DOHH2 (cell line): ENCODE measurements at regions not wholly inside any gene's neighbourhood (a gene's known extent, or its start where the extent isn't known, plus 50 kb on each side); places are given as distances from the start of the nearest gene placed in this dataset.

Source experiments
- EZH2phosphoT487 ChIP-seq: fragments of 200-600 bp; sonication (generic); IDR thresholded peaks from 2 replicates; pipeline ENCODE4 v1.6.1; 2017; ENCODE audit warnings: borderline replicate concordance, mild to moderate bottlenecking, antibody characterized with exemption, low read length, moderate library complexity, mixed read lengths
- TF ChIP-seq, protein P1 (sequence below): fragments of 200-600 bp; sonication (generic); IDR thresholded peaks from one replicate; pipeline ENCODE4 v1.5.1; 2014; ENCODE audit warnings: antibody characterized with exemption, mild to moderate bottlenecking, low read depth, low read length; ENCODE audit not compliant: poor library complexity, severe bottlenecking

DNA sequence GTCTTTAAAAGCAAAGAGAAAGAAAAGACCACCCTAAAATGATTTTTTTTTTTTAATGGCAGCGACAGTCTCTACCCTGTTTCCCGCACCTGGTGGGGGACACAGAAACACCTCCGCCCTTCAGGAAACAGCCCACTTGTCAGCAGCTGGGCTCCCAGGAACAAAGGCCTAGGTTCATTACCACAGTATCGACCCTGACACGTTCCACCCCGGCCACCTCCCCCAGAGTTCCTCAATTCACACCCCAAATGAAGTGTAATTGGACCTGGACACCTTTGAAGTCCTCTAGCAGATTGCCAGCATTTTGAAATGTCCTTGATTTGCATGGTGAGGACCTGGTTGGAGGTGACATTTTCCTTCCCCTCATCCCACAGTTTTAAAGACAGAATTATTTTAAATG is 175.0 kb upstream of the BCOR start:
- TF ChIP-seq, protein P1, sequence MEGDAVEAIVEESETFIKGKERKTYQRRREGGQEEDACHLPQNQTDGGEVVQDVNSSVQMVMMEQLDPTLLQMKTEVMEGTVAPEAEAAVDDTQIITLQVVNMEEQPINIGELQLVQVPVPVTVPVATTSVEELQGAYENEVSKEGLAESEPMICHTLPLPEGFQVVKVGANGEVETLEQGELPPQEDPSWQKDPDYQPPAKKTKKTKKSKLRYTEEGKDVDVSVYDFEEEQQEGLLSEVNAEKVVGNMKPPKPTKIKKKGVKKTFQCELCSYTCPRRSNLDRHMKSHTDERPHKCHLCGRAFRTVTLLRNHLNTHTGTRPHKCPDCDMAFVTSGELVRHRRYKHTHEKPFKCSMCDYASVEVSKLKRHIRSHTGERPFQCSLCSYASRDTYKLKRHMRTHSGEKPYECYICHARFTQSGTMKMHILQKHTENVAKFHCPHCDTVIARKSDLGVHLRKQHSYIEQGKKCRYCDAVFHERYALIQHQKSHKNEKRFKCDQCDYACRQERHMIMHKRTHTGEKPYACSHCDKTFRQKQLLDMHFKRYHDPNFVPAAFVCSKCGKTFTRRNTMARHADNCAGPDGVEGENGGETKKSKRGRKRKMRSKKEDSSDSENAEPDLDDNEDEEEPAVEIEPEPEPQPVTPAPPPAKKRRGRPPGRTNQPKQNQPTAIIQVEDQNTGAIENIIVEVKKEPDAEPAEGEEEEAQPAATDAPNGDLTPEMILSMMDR, result no peak
- TF ChIP-seq EZH2phosphoT487, result no peak
